HL-60/S4 treated with retinoic acid at 250 ng/mL for 4 days and 3 days (cell line): ENCODE measurements at regions not wholly inside any gene's neighbourhood (a gene's known extent, or its start where the extent isn't known, plus 50 kb on each side); places are given as distances from the start of the nearest gene placed in this dataset.

Experiments
- in situ Hi-C: fragments of 300-500 bp; cut with MboI; formaldehyde crosslinking; loops from 2 replicates; pipeline ENCODE4 v1.7.0; 2022; ENCODE audit warnings: low sequenced_read_pairs

DNA sequence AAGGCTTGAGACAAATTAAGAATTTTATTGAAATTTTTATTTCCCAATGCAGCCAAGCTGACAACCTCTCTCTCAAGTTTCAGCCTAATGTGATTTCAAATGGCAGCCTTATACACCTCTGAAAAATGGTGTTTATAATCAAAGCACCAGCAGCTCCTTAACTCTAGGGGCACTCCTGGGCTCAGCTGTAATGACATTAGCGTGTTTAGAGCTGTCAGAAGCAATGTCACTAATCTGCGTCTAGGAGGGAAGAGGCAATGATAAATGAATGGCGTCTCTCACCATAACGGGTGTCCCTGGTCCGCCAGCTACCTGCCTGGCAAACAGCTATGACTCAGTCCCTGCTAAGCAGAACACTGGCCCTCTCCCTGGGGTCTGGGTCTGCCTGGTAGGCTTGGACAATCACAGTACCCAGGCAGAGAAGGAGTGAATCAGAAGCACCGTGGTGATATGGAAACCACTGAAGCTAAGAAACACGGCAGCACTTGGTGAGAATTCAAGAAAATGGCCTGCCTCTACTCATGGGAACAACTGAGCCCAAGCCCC is 131.8 kb upstream of the VSTM2B start:
- in situ Hi-C loops, result no loop called here

DNA sequence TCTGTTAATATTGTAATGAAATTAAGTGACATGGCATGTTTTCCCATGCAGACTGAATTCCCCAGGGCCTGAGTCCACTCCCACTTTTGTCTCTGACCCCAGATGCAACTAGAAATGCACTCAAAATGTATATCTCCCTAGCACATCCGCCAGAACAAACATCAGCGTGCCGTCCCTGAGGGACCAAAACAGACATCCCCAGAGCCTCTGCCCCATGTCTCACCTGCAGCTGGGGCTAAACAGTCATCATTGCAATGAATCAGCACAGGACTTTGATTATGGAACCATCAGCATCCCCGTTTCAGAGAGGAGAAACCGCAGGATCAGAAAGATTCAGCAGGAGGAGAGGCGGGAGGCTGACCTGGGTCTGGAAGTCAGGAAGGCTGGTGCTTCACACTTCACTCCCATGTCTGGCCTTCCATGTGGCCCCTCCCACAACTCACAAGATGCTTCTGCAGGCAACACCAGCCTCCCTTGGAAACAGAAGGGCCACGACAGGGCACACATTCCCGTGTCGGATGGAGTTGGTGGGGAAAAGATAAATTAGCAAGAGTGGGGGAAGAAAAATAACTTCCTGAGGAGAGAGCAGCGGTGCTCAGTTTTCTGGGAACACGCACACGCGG is 130.6 kb upstream of the VSTM2B start:
- in situ Hi-C loops, result no loop called here

DNA sequence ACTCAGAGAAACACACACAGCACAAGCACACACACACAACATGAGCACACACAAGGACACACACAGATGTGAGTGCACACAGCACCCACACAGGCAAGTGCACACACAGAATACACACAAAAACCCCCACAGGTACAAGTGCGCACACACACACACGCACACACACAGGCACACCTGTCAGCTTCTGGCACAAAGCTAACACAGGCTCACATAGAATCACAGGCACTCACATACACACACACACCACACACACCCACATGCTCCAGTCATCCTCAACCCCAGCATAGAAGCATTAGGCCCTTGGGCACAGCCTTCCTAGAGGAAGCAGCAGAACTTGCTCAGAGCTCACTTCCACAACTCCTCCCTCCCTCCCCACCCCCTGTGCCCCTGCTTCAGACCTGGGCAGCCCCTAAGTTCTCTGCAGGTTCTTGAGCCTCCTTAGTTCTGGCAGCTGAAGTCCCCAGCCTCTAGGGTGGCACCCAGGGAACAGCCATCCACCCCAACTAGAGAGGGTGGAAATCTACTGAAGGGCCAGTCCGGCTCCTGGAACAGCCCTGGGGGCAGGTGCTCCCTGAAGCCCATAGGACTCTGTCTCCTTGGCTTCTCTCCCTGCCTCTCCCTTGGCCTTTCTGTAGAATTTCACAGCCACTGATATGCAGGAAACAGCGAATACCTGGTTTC is 129.9 kb upstream of the VSTM2B start:
- in situ Hi-C loops, result no loop called here

DNA sequence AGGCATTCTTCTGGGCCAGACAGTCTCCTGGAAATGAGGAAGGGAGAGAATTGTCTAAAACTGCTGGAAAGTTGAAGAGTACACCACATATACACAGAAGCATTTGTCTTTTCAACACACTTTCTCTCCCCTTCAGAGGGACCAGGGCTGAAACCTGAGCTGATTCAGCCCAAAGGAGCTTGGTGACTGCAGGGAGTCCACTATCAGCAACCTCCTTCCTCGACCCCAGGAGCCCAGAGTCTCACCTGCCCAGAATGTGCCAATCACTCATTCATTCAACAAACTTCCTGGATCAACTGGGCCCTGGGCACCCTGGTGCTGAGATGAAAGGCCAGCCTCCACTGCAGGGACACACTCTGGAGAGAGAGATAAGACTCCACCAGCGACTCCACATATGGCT is 128.9 kb upstream of the VSTM2B start:
- in situ Hi-C loops, result no loop called here

DNA sequence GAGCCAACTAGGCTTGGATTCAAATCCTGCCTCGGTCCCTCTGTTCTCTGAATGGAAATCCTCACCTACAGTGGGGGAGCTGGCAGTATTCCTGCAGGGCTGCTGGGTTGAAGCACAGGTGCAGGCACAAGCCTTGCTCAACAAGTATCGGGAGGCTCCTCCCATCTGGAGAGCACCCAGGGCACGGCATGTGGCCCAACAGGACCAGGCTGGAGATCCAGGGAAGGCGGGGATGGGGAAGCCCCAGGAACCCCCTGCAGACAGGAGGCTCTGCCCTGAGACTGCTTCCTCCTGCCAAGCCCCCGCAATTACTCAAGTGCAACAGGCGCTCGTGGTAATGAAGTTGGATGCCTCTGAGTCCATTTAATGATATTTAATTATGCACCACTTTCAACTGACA is 128.0 kb upstream of the VSTM2B start:
- in situ Hi-C loops, result no loop called here

DNA sequence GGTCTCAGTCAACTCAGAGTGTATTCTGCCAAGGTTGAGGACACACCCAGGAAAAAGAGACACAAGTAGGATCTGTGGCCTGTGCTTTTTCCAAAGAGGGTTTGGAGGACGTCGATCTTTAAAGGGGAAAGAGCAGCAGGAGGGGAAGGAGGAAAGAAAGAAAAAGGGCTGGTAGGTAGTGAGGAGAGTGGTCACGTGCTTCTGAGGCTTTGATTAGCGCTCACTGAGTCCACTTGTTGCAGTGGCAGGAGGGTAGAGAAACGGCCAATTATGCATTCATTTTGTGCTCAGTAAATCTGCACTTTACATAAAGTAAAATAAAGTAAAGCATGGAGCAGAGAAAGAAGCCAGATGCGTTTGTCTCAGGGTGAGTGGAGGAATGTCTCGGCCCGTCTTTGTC is 126.0 kb upstream of the VSTM2B start:
- in situ Hi-C loops, result no loop called here

DNA sequence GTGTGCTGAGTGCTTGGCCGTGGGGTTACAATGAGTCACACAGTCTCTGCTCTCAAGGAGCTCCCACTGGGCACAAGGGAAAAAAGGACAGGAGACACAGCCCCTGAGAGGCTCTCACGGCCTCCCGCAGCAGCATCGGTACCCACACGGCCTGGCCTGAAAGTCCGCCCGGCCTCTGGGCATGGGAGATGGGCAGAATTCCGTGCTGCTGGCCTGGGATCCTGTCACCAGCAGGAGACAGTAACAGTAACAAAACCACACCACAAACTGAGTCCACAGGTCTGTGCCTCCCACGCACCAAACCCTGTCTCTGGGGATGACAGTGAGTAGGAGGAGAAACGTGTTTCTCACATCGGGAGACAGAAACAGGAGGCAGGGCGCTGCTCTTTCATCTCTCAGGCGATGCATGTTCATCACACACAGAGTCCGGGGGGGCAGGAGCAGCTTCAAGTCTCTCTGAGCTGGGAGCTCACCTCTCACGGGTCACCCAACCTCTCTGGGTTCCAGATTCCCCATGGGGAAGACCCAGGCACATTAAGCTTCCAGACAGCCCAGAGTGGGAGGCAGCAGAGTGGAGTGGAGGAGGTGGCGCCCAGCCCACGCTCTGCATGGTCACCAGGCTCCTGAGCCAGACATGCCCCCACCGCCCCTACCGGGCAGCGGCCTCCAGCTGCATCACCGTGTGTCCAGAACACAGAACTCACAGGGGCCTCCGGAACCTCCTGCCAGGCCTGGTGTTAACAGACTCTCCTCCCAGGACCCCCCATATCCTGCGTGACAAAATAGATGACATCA is 124.7 kb upstream of the VSTM2B start:
- in situ Hi-C loops, result no loop called here

DNA sequence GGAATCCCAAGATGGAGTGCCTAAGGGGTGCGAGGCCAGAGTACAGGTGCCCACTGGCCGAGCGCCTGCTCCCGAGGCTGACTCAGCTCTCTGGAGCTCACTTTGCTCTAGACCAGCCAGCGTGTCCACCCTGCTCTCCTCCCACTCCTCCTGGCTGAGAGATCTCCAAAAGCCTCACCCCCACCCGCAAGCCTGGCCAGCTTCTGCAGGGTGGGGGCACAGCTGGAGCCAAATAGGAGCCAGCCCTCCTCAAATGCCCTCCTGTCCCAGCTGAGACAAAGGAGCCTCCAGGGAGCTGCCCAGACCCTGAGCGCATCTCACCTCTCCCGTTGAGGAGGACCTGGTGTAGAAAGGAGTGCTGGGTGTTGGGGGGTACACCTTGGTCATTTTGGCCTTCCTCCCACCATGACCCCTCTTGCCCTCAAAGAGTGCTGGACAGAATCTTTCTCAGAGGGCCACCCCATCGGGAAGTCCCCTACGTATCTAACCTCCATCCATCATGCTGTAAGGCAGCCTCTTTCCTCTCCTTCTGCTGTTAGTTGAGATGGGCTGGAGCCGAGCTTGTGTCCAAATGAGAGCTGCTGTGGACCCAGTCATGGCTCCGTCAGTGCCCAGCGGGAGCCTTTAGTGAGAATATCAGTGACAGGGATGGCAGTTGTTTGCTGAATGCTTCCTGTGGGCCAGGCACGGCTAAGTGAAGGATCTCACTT is 123.9 kb upstream of the VSTM2B start:
- in situ Hi-C loops, result no loop called here

DNA sequence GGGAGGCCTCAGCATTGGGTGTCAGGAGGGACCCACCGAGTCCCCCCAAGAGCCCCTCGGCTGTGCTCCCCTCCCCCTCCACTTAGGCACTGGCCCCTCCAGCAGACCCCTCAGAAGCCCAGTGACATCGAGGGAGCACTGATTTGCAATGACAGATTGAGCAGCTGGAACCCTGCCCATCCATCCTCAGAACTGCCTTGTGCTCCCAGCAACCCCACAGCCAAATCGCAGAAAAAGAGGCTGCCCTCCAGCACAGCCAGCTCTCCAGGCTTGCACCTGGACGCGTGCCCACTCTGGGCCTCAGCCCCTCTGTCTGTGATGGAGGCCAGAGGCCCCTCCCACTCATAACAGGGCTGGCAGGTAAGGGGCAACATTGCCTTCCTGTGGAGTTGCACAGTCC is 123.2 kb upstream of the VSTM2B start:
- in situ Hi-C loops, result no loop called here

DNA sequence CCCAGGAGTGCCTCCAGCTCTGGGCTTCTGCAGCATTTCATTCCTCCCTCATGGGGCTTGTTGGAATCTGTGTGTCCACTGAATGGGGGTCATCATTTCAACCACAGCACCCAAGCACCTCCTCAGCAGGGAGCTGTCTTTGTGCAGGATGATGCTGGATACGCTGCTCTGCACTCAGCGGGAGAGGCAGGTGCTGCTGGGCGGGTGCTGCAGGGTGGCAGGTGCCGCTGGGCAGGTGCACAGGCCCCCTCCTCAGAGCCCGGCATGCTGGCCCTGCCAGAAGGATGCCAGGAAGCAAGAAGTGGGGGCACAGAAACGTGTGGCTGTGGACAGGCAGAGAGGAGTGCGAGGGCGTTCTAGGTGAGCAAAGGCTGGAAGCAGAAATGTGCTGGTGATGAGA is 121.8 kb upstream of the VSTM2B start:
- in situ Hi-C loops, result no loop called here

DNA sequence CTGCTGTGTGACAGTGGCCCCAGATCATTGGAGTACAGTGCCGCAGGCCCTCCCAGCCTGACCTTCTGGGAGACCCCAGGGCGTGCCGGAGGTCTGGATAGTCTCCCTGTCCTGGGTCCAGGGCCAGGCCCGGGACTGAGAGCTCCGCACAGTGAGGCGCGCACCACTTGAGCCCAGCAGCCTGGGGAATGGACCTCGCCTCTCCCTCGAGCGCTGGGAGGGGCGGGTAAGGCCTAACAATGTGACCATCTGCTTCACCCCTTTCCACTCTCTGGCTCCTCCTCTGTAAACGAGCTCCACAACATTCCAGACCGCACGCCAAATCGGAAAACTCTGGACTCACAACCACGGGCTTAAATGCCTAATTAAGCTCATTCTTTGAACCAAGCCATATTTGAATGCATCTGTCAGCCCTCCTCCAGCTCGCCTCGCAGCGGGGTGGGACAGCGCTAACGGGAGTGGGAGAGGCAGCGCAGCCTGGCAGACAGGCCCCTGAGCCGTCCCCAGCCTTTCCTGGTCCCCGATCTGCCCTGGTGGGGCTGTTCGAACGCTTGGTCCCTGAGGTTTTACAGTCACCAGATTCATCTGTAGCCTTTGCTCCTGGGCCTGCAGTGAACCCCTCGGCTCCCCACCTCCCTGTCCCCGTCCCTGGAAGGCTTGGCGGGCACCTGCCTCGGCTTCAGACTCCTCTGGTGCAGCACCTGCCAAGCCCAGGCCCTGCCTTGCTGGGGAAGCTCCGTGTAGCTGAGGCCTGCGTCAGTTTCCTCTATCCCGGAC is 120.7 kb upstream of the VSTM2B start:
- in situ Hi-C loops, result no loop called here

DNA sequence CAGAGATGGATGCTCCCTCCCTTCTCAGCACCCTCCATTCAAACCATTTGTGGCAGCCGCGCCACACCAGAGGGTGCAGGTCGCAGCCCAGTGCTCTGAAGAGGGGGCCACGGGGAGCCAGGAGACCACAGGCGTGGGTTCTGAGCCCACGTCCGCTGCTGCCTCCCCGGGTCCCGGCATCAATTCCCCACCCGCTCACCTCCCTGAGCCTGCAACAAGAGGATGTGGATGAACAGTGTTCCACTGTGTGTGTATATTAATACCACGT is 120.1 kb upstream of the VSTM2B start:
- in situ Hi-C loops, result no loop called here

DNA sequence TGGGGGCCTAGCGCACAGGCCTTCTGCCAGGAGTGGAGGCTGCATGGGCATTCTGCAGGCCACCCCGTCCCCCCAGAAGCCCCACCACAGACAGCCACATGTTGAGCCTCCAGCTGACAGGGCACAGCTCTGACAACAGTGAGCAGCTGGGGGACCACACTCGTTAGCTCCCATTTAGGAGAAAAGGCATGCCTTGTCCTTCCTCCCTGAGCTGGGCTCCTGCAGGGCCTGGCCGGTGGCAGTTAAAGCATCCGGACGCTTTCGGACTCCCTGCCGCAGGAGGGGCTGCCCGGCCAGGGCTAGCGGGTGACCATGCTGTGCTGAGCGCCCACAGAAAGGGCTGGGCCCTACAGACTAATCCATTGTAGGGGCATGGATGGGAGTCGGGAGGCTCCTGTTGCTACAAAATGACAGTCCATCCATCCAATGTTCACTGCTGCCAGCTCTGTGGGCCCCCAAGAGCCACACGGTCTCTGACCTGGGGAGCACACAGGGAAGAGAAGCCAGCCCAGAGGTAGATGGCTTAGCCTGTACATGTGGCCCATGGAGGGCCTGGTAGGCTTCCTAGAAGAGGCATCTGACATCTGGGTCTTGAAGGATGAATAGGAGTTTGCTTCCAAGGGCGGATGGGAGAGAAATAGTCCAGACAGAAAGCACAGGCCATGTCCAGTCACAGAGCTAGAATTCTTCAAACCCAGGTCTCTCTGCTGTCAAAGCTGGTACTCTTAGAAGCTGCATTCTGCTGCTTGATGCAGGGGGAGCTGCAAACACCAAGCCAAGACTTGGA is 116.5 kb upstream of the VSTM2B start:
- in situ Hi-C loops, result no loop called here

DNA sequence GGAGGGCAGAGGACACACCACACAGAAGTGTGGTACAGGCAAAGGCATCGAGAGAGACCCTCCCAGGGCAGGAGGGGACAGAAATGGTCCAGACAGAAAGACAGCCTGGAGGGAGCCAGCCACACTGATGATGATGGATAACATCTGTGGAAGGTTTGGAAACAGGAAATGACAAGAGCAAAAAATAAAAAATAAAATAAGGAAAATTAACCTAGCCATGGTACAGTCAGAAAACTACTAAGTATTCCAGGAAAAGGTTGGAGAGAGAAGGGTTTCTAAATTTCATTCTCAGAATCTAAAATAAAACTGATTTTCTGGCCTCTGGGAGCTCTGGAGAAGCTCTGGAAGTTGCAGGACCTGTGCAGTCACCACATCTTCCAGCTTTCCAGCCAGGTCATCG is 115.2 kb upstream of the VSTM2B start:
- in situ Hi-C loops, result no loop called here

DNA sequence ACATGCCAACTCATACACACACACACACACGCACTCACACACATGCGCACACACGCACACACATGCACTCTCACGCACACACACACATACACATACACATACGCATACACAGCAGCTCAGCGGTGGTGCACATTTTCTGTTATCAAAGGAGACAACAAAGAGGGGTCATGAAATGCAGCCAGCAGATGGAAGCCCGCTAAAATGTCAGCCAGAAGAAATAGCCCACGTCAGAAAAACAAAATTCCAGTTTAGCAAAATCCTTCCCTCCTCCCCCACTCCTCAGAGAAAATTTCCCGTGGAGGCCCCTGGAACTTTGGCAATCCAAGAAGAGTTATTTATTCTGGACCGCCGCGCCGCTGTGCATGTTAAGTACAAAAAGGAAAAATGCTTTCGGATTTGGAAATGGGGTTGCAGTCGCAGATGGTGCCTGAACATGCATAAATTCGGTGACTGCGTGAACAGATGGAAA is 114.6 kb upstream of the VSTM2B start:
- in situ Hi-C loops, result no loop called here

DNA sequence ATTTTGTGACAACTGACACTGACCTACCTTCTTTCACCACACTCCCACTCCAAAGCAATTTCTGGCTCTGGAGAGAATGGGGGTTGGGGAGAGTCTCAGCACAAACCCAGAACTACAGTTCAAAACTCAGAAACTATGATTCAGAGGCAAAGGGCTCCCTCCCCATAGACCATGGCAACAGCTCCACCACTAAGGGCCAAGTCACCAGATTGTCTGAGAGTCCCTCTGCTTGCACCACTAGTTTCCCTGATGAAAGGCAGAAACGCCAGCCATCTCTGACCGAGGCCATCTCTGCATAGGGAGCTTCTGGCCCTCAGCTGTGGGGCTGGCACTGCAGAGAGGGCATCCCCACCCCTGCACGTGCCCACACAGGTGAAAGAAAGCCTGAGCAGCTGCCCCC is 112.4 kb upstream of the VSTM2B start:
- in situ Hi-C loops, result no loop called here

DNA sequence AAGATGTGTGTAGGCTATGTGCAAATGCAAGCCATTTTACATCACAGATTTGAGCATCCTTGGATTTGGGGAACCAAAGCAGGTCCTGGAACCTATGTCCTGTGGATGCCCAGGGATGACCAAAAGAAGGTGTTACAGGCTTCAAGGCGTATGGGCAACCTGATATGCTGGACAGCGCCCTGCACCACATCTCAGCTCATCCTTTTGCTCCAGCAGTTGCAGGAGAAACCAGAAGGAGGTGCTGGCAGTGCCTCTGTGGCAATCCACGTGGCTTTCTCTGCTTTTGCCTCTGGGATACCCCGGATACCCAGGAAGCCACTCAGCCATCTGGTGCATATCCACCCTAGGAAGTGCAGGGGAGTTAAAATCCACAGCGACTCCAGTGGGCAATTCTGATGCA is 110.3 kb upstream of the VSTM2B start:
- in situ Hi-C loops, result no loop called here

DNA sequence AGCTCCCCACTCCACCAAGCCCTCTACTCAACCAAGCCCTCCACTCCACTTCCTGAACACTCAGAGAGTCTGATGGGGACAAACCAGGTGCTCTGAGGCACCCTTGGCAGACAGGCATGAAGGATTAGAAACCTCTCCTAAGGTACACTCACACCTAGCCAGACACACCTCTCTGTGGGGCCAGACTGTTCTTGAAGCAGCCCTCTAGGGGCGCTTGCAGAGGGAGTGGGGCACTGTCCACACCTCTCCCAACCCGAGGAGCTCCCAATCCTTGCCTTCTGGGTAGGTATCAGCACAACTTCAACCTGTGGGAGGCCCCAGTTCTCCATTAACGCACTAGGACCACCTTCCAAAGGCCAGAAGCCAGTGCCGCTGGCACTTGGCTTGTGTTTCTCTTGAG is 108.7 kb upstream of the VSTM2B start:
- in situ Hi-C loops, result no loop called here

DNA sequence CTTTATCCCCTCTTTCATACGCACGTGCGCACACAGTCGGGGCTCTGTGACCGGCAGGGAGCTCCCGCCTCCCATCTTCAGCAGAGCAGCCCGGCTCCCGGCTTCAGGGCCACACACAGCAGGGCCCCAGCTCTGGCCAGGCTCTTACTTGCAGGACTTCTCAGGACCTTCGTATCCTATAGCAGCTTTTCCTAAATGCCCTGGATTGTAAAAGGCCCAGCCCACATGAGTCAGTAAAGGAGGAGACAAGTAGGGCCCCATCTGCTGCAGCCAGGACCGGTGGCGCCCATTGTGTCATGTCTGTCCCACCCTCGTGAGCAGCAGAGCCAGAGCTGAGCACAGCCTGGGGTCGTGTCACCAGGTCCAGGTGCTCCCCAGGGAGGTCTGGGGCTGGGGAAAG is 107.6 kb upstream of the VSTM2B start:
- in situ Hi-C loops, result no loop called here

DNA sequence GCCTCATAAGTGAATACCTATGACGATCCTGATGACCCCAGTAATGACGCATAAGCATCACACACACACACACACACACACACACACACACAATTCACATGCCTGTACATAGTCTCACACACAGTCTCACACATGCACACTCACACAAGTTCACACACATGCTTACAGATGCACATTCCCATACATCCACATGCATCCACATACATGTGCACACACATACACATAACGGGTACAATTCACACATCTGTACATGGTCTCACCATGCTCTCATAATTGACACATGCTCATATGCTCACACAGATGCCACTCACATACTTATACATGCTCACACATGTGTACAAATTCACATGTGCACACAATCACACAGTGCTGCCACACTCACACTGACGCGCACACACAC is 105.7 kb upstream of the VSTM2B start:
- in situ Hi-C loops, result no loop called here
